Sigmoid colon (tissue), 6 donors: ENCODE measurements at regions not wholly inside any gene's neighbourhood (a gene's known extent, or its start where the extent isn't known, plus 50 kb on each side); places are given as distances from the start of the nearest gene placed in this dataset.

ENCODE experiments used
- DNase-seq: peaks from one replicate; pipeline ENCODE4 v3.0.0-alpha.2; 2019
- H3K27ac ChIP-seq, 4 donors: fragments of 200-600 bp; sonication (generic); one replicate each; pipeline ENCODE4 v1.5.1; 2016 to 2019; ENCODE audit warnings: mild to moderate bottlenecking in 1 of 4
- H3K27me3 ChIP-seq, 3 donors: fragments of 200-600 bp; sonication (generic); one replicate each; pipeline ENCODE4 v1.5.1; 2019; ENCODE audit warnings: mild to moderate bottlenecking in 1 of 3
- H3K36me3 ChIP-seq, 4 donors: fragments of 200-600 bp; sonication (generic); one replicate each; pipeline ENCODE4 v1.5.1; 2016 to 2019
- H3K4me1 ChIP-seq, 4 donors: fragments of 200-600 bp; sonication (generic); one replicate each; pipeline ENCODE4 v1.5.1; 2017 to 2019
- H3K4me3 ChIP-seq, 4 donors: fragments of 200-600 bp; sonication (generic); one replicate each; pipeline ENCODE4 v1.5.1; 2017 to 2019; ENCODE audit warnings: mild to moderate bottlenecking in 2 of 4, moderate library complexity in 1 of 4
- H3K9me3 ChIP-seq, 4 donors: fragments of 200-600 bp in 3 of 4; sonication (generic) in 3 of 4; one replicate each; pipeline versions ENCODE4 v1.5.1 to v1.6.1; 2013 to 2019
- CTCF ChIP-seq, 4 experiments: fragments of 450-650 bp in 3 of 4; fragments of 200-600 bp in 1 of 4; IDR thresholded peaks; one replicate each; pipeline ENCODE4 v1.5.1; 2016 to 2019; ENCODE audit warnings: antibody characterized with exemption in 4 of 4, mild to moderate bottlenecking in 3 of 4, moderate library complexity in 2 of 4
- EP300 ChIP-seq, 4 donors: sonication (generic); formaldehyde crosslinking; IDR thresholded peaks; one replicate each; pipeline ENCODE4 v1.6.1; 2017; ENCODE audit warnings: antibody characterized with exemption in 4 of 4
- POLR2A ChIP-seq, 2 donors: fragments of 450-650 bp; IDR thresholded peaks; one replicate each; pipeline ENCODE4 v1.6.1; 2016; ENCODE audit warnings: antibody characterized with exemption in 2 of 2, mild to moderate bottlenecking in 2 of 2, moderate library complexity in 2 of 2
- POLR2AphosphoS5 ChIP-seq, 4 donors: sonication (generic); formaldehyde crosslinking; IDR thresholded peaks; one replicate each; pipeline ENCODE4 v1.6.1; 2017; ENCODE audit warnings: antibody characterized with exemption in 4 of 4
- WGBS, 2 donors: extraction: QIAGEN DNeasy Blood & Tissue Kit; methylation state at CpG; one replicate each; pipeline ENCODE4 v1.1.7; 2013; 5-methylcytosine and 5-hydroxymethylcytosine counted together
- intact Hi-C: fragments of 100-400 bp; cut with DNase I; formaldehyde crosslinking; loops from one replicate; pipeline ENCODE4 v1.15.1; 2023
- donor health status: healthy with polysubstance abuse.
- donor health status: healthy.

- H3K36me3 ChIP-seq: no peaks in the 10 kb centered on the region
- no peaks in the 10 kb centered on the region for H3K9me3 ChIP-seq
- 82 to 92% methylated on average over 5 of the region's 5 CpGs for WGBS, 2 donors
- no peak overlapping the region for H3K4me3 ChIP-seq
- TF ChIP-seq EP300 (IDR thresholded peaks at IDR 0.05) (no peak), POLR2A (IDR thresholded peaks at IDR 0.05) (no peak), CTCF (IDR thresholded peaks at IDR 0.05) (no peak), POLR2AphosphoS5 (IDR thresholded peaks at IDR 0.05) (no peak)
- H3K27me3 ChIP-seq: no peaks in the 10 kb centered on the region
- intact Hi-C loops: no loop called here
- no peak overlapping the region for H3K27ac ChIP-seq
- DNase-seq: no peak
- no peaks in the 10 kb centered on the region for H3K4me1 ChIP-seq
These were observed 336.9 kb downstream of the SOX9 start for GRCh38 chr17:72457712-72458111.

- Histone ChIP-seq H3K9me3 (no peaks in the 10 kb centered on the region), H3K27me3 (no peaks in the 10 kb centered on the region), H3K27ac (no peak overlapping the region), H3K4me3 (no peak overlapping the region), H3K36me3 (no peaks in the 10 kb centered on the region), H3K4me1 (no peaks in the 10 kb centered on the region)
- 86 to 90% methylated on average over 9 of the region's 9 CpGs for WGBS, 2 donors
- intact Hi-C loops: no loop called here
- no peak for DNase-seq
- TF ChIP-seq CTCF (IDR thresholded peaks at IDR 0.05) (no peak), POLR2AphosphoS5 (IDR thresholded peaks at IDR 0.05) (no peak), EP300 (IDR thresholded peaks at IDR 0.05) (no peak), POLR2A (IDR thresholded peaks at IDR 0.05) (no peak)
These were observed 337.5 kb downstream of the SOX9 start for GRCh38 chr17:72458301-72458700.

GRCh38 chr17:72460711-72461110 lies 339.9 kb downstream of the SOX9 start:
- intact Hi-C loops: no loop called here

GRCh38 chr17:72461757-72462156 lies 340.9 kb downstream of the SOX9 start:
- Histone ChIP-seq H3K36me3 (no peaks in the 10 kb centered on the region), H3K27ac (no peak overlapping the region), H3K4me1 (no peaks in the 10 kb centered on the region), H3K4me3 (no peak overlapping the region), H3K27me3 (no peaks in the 10 kb centered on the region), H3K9me3 (no peaks in the 10 kb centered on the region)
- intact Hi-C loops: no loop called here
- TF ChIP-seq POLR2A (IDR thresholded peaks at IDR 0.05) (no peak), CTCF (IDR thresholded peaks at IDR 0.05) (no peak), EP300 (IDR thresholded peaks at IDR 0.05) (no peak)
- DNase-seq: peak; percentile 18
- WGBS, 2 donors: 80 to 83% methylated on average over 5 of the region's 5 CpGs

More at GRCh38 chr17:72460711-72461110, 339.9 kb downstream of the SOX9 start:
- Histone ChIP-seq H3K9me3 (no peaks in the 10 kb centered on the region), H3K4me1 (no peaks in the 10 kb centered on the region), H3K36me3 (no peaks in the 10 kb centered on the region), H3K4me3 (no peak overlapping the region), H3K27ac (no peak overlapping the region), H3K27me3 (no peaks in the 10 kb centered on the region)
- no peak for DNase-seq
- TF ChIP-seq POLR2A (IDR thresholded peaks at IDR 0.05): no peak
- TF ChIP-seq CTCF (IDR thresholded peaks at IDR 0.05): no peak
- no peak for TF ChIP-seq POLR2AphosphoS5 (IDR thresholded peaks at IDR 0.05)
- no peak for TF ChIP-seq EP300 (IDR thresholded peaks at IDR 0.05)

- TF ChIP-seq CTCF (IDR thresholded peaks at IDR 0.05) (no peak), POLR2A (IDR thresholded peaks at IDR 0.05) (no peak), POLR2AphosphoS5 (IDR thresholded peaks at IDR 0.05) (no peak), EP300 (IDR thresholded peaks at IDR 0.05) (no peak)
- Histone ChIP-seq H3K27ac (no peak overlapping the region), H3K4me1 (no peaks in the 10 kb centered on the region), H3K4me3 (no peak overlapping the region), H3K27me3 (no peaks in the 10 kb centered on the region), H3K36me3 (no peaks in the 10 kb centered on the region), H3K9me3 (no peaks in the 10 kb centered on the region)
- 70 to 80% methylated on average over 1 of the region's 1 CpG for WGBS, 2 donors
- intact Hi-C loops: no loop called here
- DNase-seq: no peak
These were observed 341.6 kb downstream of the SOX9 start for GRCh38 chr17:72462407-72462806.
